Glomerular endothelial cell (primary cell): ENCODE measurements at regions not wholly inside any gene's neighbourhood (a gene's known extent, or its start where the extent isn't known, plus 50 kb on each side); places are given as distances from the start of the nearest gene placed in this dataset.

ENCODE experiments used
- DNase-seq: peaks from one replicate; pipeline ENCODE4 v3.0.0-alpha.2; 2011; ENCODE audit warnings: low read depth, low spot score; ENCODE audit errors: extremely low read depth

GRCh38 chr2:66839551-66840320 lies 404.8 kb downstream of the MEIS1 start:
- no peak for DNase-seq

GRCh38 chr2:66840321-66841002 lies 405.5 kb downstream of the MEIS1 start:
- no peak for DNase-seq

GRCh38 chr2:66843847-66844246 lies 408.9 kb downstream of the MEIS1 start:
- no peak for DNase-seq

GRCh38 chr2:66845307-66845706 lies 410.4 kb downstream of the MEIS1 start:
- no peak for DNase-seq

- DNase-seq: no peak
These were observed 412.0 kb downstream of the MEIS1 start for GRCh38 chr2:66846887-66847286.

- DNase-seq: no peak
These were observed 414.3 kb downstream of the MEIS1 start for GRCh38 chr2:66849153-66849755.

- no peak for DNase-seq
These were observed 415.5 kb downstream of the MEIS1 start for GRCh38 chr2:66850376-66850775.

GRCh38 chr2:66851449-66851872 lies 416.5 kb downstream of the MEIS1 start:
- DNase-seq: no peak

- DNase-seq: no peak
These were observed 418.0 kb downstream of the MEIS1 start for GRCh38 chr2:66852953-66853352.

- DNase-seq: no peak
These were observed 418.7 kb downstream of the MEIS1 start for GRCh38 chr2:66853585-66853984.

- DNase-seq: no peak
These were observed 419.4 kb downstream of the MEIS1 start for GRCh38 chr2:66854298-66854697.

- DNase-seq: no peak
These were observed 428.1 kb downstream of the MEIS1 start for GRCh38 chr2:66862885-66863650.

- no peak for DNase-seq
These were observed 430.2 kb downstream of the MEIS1 start for GRCh38 chr2:66865161-66865560.

- DNase-seq: no peak
These were observed 431.6 kb downstream of the MEIS1 start for GRCh38 chr2:66866331-66867062.

GRCh38 chr2:66867063-66867441 lies 432.1 kb downstream of the MEIS1 start:
- no peak for DNase-seq

GRCh38 chr2:66869076-66869475 lies 434.2 kb downstream of the MEIS1 start:
- no peak for DNase-seq

GRCh38 chr2:66872081-66872985 lies 437.4 kb downstream of the MEIS1 start:
- DNase-seq: no peak

- DNase-seq: no peak
These were observed 438.2 kb downstream of the MEIS1 start for GRCh38 chr2:66872986-66873754.

GRCh38 chr2:66874411-66874810 lies 439.5 kb downstream of the MEIS1 start:
- DNase-seq: no peak
